ENCODE measurements at regions not wholly inside any gene's neighbourhood (a gene's known extent, or its start where the extent isn't known, plus 50 kb on each side); places are given as distances from the start of the nearest gene placed in this dataset.

DNA sequence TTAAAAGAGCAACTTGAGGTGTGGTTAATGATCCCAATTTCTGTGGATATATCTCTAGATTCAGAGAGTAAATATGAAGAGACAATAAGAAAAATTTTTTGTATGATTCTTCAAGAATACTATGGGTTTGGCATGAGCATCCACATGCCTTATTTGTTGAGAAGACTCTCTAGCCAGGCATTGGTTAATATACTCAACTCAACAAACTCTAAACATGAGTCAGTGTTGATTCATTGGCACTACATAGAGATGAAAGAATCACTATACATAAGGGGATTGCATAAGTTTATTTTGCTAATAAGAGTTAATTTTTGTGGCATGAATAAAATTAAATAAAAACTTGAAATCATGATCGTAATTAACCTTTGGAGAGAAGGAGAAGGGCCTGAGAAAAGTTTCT lies 930.2 kb upstream of the LRRTM1 start:
- Mint-ChIP-seq H3K27me3 (no peaks in the 10 kb centered on the region), H3K4me1 (ENCODE audit: unreplicated experiment) (no peaks in the 10 kb centered on the region), H3K36me3 (no peaks in the 10 kb centered on the region), H3K27ac (no peak overlapping the region), H3K9me3 (no peaks in the 10 kb centered on the region), H3K4me3 (no peak overlapping the region)
- DNase-seq (ENCODE audit: extremely low spot score, unreplicated experiment), result no peak
- TF ChIP-seq, protein P1, sequence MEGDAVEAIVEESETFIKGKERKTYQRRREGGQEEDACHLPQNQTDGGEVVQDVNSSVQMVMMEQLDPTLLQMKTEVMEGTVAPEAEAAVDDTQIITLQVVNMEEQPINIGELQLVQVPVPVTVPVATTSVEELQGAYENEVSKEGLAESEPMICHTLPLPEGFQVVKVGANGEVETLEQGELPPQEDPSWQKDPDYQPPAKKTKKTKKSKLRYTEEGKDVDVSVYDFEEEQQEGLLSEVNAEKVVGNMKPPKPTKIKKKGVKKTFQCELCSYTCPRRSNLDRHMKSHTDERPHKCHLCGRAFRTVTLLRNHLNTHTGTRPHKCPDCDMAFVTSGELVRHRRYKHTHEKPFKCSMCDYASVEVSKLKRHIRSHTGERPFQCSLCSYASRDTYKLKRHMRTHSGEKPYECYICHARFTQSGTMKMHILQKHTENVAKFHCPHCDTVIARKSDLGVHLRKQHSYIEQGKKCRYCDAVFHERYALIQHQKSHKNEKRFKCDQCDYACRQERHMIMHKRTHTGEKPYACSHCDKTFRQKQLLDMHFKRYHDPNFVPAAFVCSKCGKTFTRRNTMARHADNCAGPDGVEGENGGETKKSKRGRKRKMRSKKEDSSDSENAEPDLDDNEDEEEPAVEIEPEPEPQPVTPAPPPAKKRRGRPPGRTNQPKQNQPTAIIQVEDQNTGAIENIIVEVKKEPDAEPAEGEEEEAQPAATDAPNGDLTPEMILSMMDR (conservative IDR thresholded peaks at IDR 0.05), result no peak

DNA sequence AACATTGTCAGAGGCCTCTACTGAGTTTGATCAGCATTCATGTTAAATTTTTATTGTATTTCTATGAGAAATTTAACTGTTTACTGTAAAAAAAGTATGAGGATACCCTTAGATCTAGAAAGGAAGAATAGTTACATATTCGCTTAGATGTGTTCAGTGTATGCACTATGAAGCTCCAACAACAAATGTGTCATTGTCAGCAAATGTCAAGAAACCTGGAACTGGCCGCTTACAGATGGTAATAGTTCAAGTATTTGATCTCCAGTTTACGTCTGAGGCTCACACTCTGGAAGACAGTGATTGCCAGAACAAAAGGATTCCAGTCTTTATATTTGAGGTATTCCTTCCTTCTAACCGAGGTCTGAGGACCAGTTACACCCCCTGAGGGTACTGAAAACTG lies 921.2 kb upstream of the LRRTM1 start:
- Mint-ChIP-seq H3K9me3 (no peaks in the 10 kb centered on the region), H3K36me3 (no peaks in the 10 kb centered on the region)

DNA sequence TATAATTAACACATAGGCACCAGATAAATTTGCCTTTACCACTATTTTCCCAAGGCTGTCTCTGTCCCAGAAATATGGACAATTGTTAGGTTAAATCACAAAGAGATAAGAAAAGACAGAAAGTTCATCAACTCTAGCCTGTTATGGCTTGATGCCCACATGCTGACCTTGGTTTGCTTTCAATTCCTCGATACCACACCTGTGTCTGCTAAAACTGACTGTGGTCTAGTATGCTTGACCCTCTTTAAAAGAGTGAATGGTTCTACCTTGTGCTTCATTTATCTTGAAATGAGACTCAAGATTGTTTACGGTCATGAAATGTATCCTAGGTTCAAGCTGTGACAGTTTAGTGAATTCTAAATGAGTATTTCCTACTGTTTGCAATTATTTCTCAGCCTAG lies 909.0 kb upstream of the LRRTM1 start:
- Mint-ChIP-seq H3K27ac (no peak overlapping the region), H3K4me3 (no peak overlapping the region), H3K4me1 (ENCODE audit: unreplicated experiment) (no peaks in the 10 kb centered on the region), H3K36me3 (no peaks in the 10 kb centered on the region), H3K27me3 (no peaks in the 10 kb centered on the region), H3K9me3 (no peaks in the 10 kb centered on the region)
- DNase-seq (ENCODE audit: extremely low spot score, unreplicated experiment), result no peak
- TF ChIP-seq, protein P1 (conservative IDR thresholded peaks at IDR 0.05), result no peak

More for the DNA sequence above, 921.2 kb upstream of the LRRTM1 start:
- DNase-seq (ENCODE audit: extremely low spot score, unreplicated experiment), result no peak
- no peaks in the 10 kb centered on the region for H3K27me3 Mint-ChIP-seq
- no peak overlapping the region for H3K4me3 Mint-ChIP-seq
- no peaks in the 10 kb centered on the region for H3K4me1 Mint-ChIP-seq (ENCODE audit: unreplicated experiment)
- TF ChIP-seq, protein P1 (conservative IDR thresholded peaks at IDR 0.05), result no peak
- H3K27ac Mint-ChIP-seq, result no peak overlapping the region

DNA sequence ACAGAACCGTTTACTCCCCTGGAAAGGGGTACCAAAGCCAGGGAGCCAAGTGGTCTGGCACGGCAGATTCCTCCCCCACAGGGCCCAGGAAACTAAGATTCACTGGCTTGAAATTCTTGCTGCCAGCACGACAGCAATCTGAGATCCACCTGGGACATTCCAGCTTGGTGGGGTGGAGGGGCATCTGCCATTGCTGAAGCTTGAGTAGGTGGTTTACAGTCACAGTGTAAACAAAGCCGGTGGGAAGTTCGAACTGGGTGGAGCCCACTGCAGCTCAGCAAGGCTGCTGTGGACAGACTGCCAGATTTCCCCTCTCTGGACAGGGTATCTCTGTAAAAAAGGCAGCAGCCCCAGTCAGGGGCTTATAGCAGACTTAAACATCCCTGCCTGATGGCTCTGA lies 901.7 kb upstream of the LRRTM1 start:
- TF ChIP-seq, protein P1 (conservative IDR thresholded peaks at IDR 0.05), result no peak
- no peak for DNase-seq (ENCODE audit: extremely low spot score, unreplicated experiment)
- Mint-ChIP-seq H3K27me3 (no peaks in the 10 kb centered on the region), H3K36me3 (no peaks in the 10 kb centered on the region), H3K4me3 (no peak overlapping the region), H3K27ac (no peak overlapping the region), H3K4me1 (ENCODE audit: unreplicated experiment) (no peaks in the 10 kb centered on the region), H3K9me3 (no peaks in the 10 kb centered on the region)

DNA sequence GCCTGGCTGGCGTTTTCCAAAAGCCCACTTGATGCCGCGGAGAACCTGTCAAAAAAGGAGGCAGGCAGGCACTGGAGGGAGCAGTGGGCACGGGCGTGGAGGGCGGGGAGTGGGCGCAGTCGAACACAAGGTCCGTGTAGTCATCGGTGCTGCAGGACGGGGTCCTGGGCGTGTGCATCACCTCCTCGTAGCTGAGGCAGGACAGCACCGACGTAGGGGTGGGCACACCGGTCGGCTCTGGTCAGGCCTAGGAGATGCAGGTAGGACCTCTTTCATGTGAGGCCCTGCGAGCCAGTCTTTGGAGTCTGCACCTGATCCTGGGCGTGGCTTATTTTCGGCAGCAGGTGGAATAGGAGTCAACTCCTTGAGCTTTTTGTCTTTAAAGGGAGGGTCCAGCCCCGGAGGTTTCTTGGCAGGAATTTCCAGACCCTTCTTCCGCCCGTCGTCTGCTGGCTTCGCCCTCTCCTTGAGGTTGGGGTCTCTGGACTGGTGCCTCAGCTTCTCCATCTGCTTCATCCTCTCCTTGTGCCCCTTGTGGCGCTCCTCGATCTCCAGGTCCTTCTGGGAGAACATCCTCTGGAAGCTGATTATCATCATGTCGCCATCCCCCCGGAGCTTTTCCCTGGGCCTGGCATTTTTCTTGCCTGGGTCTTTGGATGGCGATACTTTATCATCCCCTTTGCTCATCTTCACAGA lies 892.5 kb upstream of the LRRTM1 start:
- TF ChIP-seq, protein P1 (conservative IDR thresholded peaks at IDR 0.05), result no peak
- Mint-ChIP-seq H3K27me3 (no peaks in the 10 kb centered on the region), H3K9me3 (no peaks in the 10 kb centered on the region), H3K4me1 (ENCODE audit: unreplicated experiment) (no peaks in the 10 kb centered on the region), H3K36me3 (no peaks in the 10 kb centered on the region), H3K4me3 (no peak overlapping the region), H3K27ac (no peak overlapping the region)
- DNase-seq (ENCODE audit: extremely low spot score, unreplicated experiment), result no peak
